Caco-2 (cell line): ENCODE measurements at regions not wholly inside any gene's neighbourhood (a gene's known extent, or its start where the extent isn't known, plus 50 kb on each side); places are given as distances from the start of the nearest gene placed in this dataset.

Experiments used
- BruUV-seq: library from RNA; stranded (reverse); fragments of 400-500 nt; replicated peaks from 2 replicates; lab custom pipeline; 2021; lab: Mats Ljungman, UMichigan
- CTCF ChIA-PET: fragments of 300-600 bp; sonication (Branson Sonifier 250); formaldehyde crosslinking; loops from one replicate; lab custom pipeline; 2022; ENCODE audit warnings: antibody characterized with exemption; lab: Charles Lee
- POLR2A ChIA-PET: fragments of 300-600 bp; sonication (Branson Sonifier 250); formaldehyde crosslinking; loops from one replicate; lab custom pipeline; 2022; ENCODE audit warnings: antibody characterized with exemption; lab: Charles Lee
- DNase-seq, 2 experiments: peaks; one replicate each; pipeline versions ENCODE4 v3.0.0 to v3.0.0-alpha.2; 2020 to 2022
- H3K27me3 ChIP-seq: replicated peaks from 2 replicates; pipeline ENCODE4 v1.6.0; 2011; ENCODE audit warnings: low read length; ENCODE audit not compliant: control insufficient read depth, insufficient read depth
- H3K36me3 ChIP-seq: 2 replicates; pipeline ENCODE4 v1.5.1; 2011; ENCODE audit warnings: low read length; ENCODE audit not compliant: control insufficient read depth, insufficient read depth
- H3K4me1 ChIP-seq: fragments of 250-450 bp; sonication (Bioruptor Pico); 2 replicates; pipeline ENCODE4 v1.5.1; 2020; ENCODE audit warnings: mild to moderate bottlenecking
- H3K4me3 ChIP-seq: 2 replicates; pipeline ENCODE4 v1.5.1; 2011; ENCODE audit warnings: low read depth, mild to moderate bottlenecking, control low read depth, low read length
- H3K9me3 ChIP-seq: fragments of 250-450 bp; sonication (Bioruptor Pico); 2 replicates; pipeline ENCODE4 v1.5.1; 2020; ENCODE audit warnings: mild to moderate bottlenecking, moderate library complexity
- H3K27ac Mint-ChIP-seq: one replicate; pipeline ENCODE4 v1.8.0; 2022; ENCODE audit warnings: mixed read lengths; ENCODE audit not compliant: unreplicated experiment
- H3K27me3 Mint-ChIP-seq: one replicate; pipeline ENCODE4 v1.8.0; 2022; ENCODE audit warnings: mixed read lengths; ENCODE audit not compliant: insufficient read depth, unreplicated experiment
- H3K36me3 Mint-ChIP-seq: one replicate; pipeline ENCODE4 v1.8.0; 2022; ENCODE audit warnings: mild to moderate bottlenecking, mixed read lengths; ENCODE audit not compliant: insufficient read depth, unreplicated experiment
- H3K4me1 Mint-ChIP-seq: one replicate; pipeline ENCODE4 v1.8.0; 2022; ENCODE audit warnings: low read depth, mixed read lengths; ENCODE audit not compliant: unreplicated experiment
- H3K4me3 Mint-ChIP-seq: one replicate; pipeline ENCODE4 v1.8.0; 2022; ENCODE audit warnings: mild to moderate bottlenecking, moderate library complexity, mixed read lengths; ENCODE audit not compliant: unreplicated experiment
- H3K9me3 Mint-ChIP-seq: one replicate; pipeline ENCODE4 v1.8.0; 2022; ENCODE audit warnings: mixed read lengths; ENCODE audit not compliant: unreplicated experiment
- intact Hi-C: fragments of 100-400 bp; cut with micrococcal nuclease; formaldehyde crosslinking; loops from one replicate; pipeline ENCODE4 v1.10.0; 2022; ENCODE audit not compliant: unreplicated experiment
- TF ChIP-seq, protein P1 (sequence below), 2 experiments: fragments of 200-600 bp in 1 of 2; IDR thresholded peaks; 1 replicate in 1 of 2; 2 replicates in 1 of 2; pipeline versions ENCODE4 v1.5.1 to v1.8.0; 2011 to 2022; ENCODE audit warnings: antibody characterized with exemption in 1 of 2, control low read depth in 1 of 2, inconsistent platforms in 1 of 2, low read depth in 1 of 2, low read length in 1 of 2, mild to moderate bottlenecking in 1 of 2, moderate library complexity in 1 of 2; ENCODE audit not compliant: insufficient read depth in 1 of 2, severe bottlenecking in 1 of 2, unreplicated experiment in 1 of 2

GRCh38 chr5:75992753-75993152 is 90.4 kb upstream of the SV2C start:
- H3K27me3 Mint-ChIP-seq, result peaks cover 11% of the 10 kb centered on the region
- POLR2A ChIA-PET, result no interaction called here
- intact Hi-C loops, result no loop called here

GRCh38 chr5:75985077-75985476 is 98.1 kb upstream of the SV2C start:
- Histone ChIP-seq H3K36me3 (no peaks in the 10 kb centered on the region), H3K4me1 (no peaks in the 10 kb centered on the region), H3K4me3 (no peak overlapping the region), H3K9me3 (no peaks in the 10 kb centered on the region), H3K27me3 (no peaks in the 10 kb centered on the region)
- Mint-ChIP-seq H3K4me3 (no peak overlapping the region), H3K27ac (no peak overlapping the region), H3K27me3 (peaks cover 14% of the 10 kb centered on the region), H3K36me3 (no peaks in the 10 kb centered on the region), H3K9me3 (no peaks in the 10 kb centered on the region), H3K4me1 (no peaks in the 10 kb centered on the region)
- TF ChIP-seq, protein P1, sequence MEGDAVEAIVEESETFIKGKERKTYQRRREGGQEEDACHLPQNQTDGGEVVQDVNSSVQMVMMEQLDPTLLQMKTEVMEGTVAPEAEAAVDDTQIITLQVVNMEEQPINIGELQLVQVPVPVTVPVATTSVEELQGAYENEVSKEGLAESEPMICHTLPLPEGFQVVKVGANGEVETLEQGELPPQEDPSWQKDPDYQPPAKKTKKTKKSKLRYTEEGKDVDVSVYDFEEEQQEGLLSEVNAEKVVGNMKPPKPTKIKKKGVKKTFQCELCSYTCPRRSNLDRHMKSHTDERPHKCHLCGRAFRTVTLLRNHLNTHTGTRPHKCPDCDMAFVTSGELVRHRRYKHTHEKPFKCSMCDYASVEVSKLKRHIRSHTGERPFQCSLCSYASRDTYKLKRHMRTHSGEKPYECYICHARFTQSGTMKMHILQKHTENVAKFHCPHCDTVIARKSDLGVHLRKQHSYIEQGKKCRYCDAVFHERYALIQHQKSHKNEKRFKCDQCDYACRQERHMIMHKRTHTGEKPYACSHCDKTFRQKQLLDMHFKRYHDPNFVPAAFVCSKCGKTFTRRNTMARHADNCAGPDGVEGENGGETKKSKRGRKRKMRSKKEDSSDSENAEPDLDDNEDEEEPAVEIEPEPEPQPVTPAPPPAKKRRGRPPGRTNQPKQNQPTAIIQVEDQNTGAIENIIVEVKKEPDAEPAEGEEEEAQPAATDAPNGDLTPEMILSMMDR (IDR thresholded peaks at IDR 0.05; ENCODE audit: insufficient read depth in 1 of 2, low read depth in 1 of 2, low read length in 1 of 2, severe bottlenecking in 1 of 2, unreplicated experiment in 1 of 2), result no peak
- ChIA-PET POLR2A (no interaction called here), CTCF (no interaction called here)
- no TSS peak for BruUV-seq
- intact Hi-C loops, result no loop called here
- no peak for DNase-seq

More at GRCh38 chr5:75992753-75993152, 90.4 kb upstream of the SV2C start:
- H3K4me1 ChIP-seq, result no peaks in the 10 kb centered on the region
- no peaks in the 10 kb centered on the region for H3K4me1 Mint-ChIP-seq
- H3K36me3 Mint-ChIP-seq, result no peaks in the 10 kb centered on the region
- TF ChIP-seq, protein P1 (IDR thresholded peaks at IDR 0.05; ENCODE audit: insufficient read depth in 1 of 2, low read depth in 1 of 2, low read length in 1 of 2, severe bottlenecking in 1 of 2, unreplicated experiment in 1 of 2), result no peak
- H3K36me3 ChIP-seq, result no peaks in the 10 kb centered on the region
- no peak overlapping the region for H3K4me3 Mint-ChIP-seq
- DNase-seq, result no peak
- no TSS peak for BruUV-seq
- no peaks in the 10 kb centered on the region for H3K9me3 ChIP-seq
- CTCF ChIA-PET, result no interaction called here
- no peaks in the 10 kb centered on the region for H3K9me3 Mint-ChIP-seq
- H3K4me3 ChIP-seq, result no peak overlapping the region
- H3K27ac Mint-ChIP-seq, result no peak overlapping the region
- no peaks in the 10 kb centered on the region for H3K27me3 ChIP-seq

DNA sequence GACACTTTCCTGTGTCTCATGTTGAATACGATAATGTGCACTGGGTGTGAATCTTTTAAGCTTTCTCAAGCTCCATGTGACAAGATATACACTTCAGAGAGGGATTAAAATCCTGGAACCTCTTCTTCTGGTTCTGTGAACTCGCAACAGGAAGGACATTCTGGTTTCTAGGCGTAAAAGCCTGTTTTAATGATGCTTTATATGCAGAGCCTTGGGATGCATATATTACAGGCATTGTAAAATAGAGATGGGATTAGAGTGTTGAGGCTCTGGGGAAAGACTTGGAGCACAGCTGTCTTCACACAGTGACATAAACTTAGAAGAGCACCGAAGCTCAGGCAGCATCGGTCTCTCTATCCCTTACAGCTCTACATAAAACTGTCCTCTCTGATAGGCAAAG is 107.7 kb upstream of the SV2C start:
- Histone ChIP-seq H3K36me3 (no peaks in the 10 kb centered on the region), H3K27me3 (no peaks in the 10 kb centered on the region), H3K9me3 (no peaks in the 10 kb centered on the region), H3K4me3 (no peak overlapping the region), H3K4me1 (no peaks in the 10 kb centered on the region)
- H3K27ac Mint-ChIP-seq, result no peak overlapping the region
- no TSS peak for BruUV-seq
- H3K4me3 Mint-ChIP-seq, result no peak overlapping the region
- TF ChIP-seq, protein P1 (IDR thresholded peaks at IDR 0.05; ENCODE audit: insufficient read depth in 1 of 2, low read depth in 1 of 2, low read length in 1 of 2, severe bottlenecking in 1 of 2, unreplicated experiment in 1 of 2), result no peak
- DNase-seq, result no peak
- POLR2A ChIA-PET, result no interaction called here
- intact Hi-C loops, result no loop called here
- H3K4me1 Mint-ChIP-seq, result no peaks in the 10 kb centered on the region
- peaks cover 10% of the 10 kb centered on the region for H3K27me3 Mint-ChIP-seq
- peaks cover 2% of the 10 kb centered on the region for H3K9me3 Mint-ChIP-seq
- CTCF ChIA-PET, result no interaction called here
- no peaks in the 10 kb centered on the region for H3K36me3 Mint-ChIP-seq
